Caco-2 (cell line): ENCODE measurements at regions not wholly inside any gene's neighbourhood (a gene's known extent, or its start where the extent isn't known, plus 50 kb on each side); places are given as distances from the start of the nearest gene placed in this dataset.

Experiments
- BruUV-seq: library from RNA; stranded (reverse); fragments of 400-500 nt; replicated peaks from 2 replicates; lab custom pipeline; 2021; lab: Mats Ljungman, UMichigan
- CTCF ChIA-PET: fragments of 300-600 bp; sonication (Branson Sonifier 250); formaldehyde crosslinking; loops from one replicate; lab custom pipeline; 2022; ENCODE audit warnings: antibody characterized with exemption; lab: Charles Lee
- POLR2A ChIA-PET: fragments of 300-600 bp; sonication (Branson Sonifier 250); formaldehyde crosslinking; loops from one replicate; lab custom pipeline; 2022; ENCODE audit warnings: antibody characterized with exemption; lab: Charles Lee
- DNase-seq, 2 experiments: peaks; one replicate each; pipeline versions ENCODE4 v3.0.0 to v3.0.0-alpha.2; 2020 to 2022
- H3K27me3 ChIP-seq: replicated peaks from 2 replicates; pipeline ENCODE4 v1.6.0; 2011; ENCODE audit warnings: low read length; ENCODE audit not compliant: control insufficient read depth, insufficient read depth
- H3K36me3 ChIP-seq: 2 replicates; pipeline ENCODE4 v1.5.1; 2011; ENCODE audit warnings: low read length; ENCODE audit not compliant: control insufficient read depth, insufficient read depth
- H3K4me1 ChIP-seq: fragments of 250-450 bp; sonication (Bioruptor Pico); 2 replicates; pipeline ENCODE4 v1.5.1; 2020; ENCODE audit warnings: mild to moderate bottlenecking
- H3K4me3 ChIP-seq: 2 replicates; pipeline ENCODE4 v1.5.1; 2011; ENCODE audit warnings: low read depth, mild to moderate bottlenecking, control low read depth, low read length
- H3K9me3 ChIP-seq: fragments of 250-450 bp; sonication (Bioruptor Pico); 2 replicates; pipeline ENCODE4 v1.5.1; 2020; ENCODE audit warnings: mild to moderate bottlenecking, moderate library complexity
- H3K27ac Mint-ChIP-seq: one replicate; pipeline ENCODE4 v1.8.0; 2022; ENCODE audit warnings: mixed read lengths; ENCODE audit not compliant: unreplicated experiment
- H3K27me3 Mint-ChIP-seq: one replicate; pipeline ENCODE4 v1.8.0; 2022; ENCODE audit warnings: mixed read lengths; ENCODE audit not compliant: insufficient read depth, unreplicated experiment
- H3K36me3 Mint-ChIP-seq: one replicate; pipeline ENCODE4 v1.8.0; 2022; ENCODE audit warnings: mild to moderate bottlenecking, mixed read lengths; ENCODE audit not compliant: insufficient read depth, unreplicated experiment
- H3K4me1 Mint-ChIP-seq: one replicate; pipeline ENCODE4 v1.8.0; 2022; ENCODE audit warnings: low read depth, mixed read lengths; ENCODE audit not compliant: unreplicated experiment
- H3K4me3 Mint-ChIP-seq: one replicate; pipeline ENCODE4 v1.8.0; 2022; ENCODE audit warnings: mild to moderate bottlenecking, moderate library complexity, mixed read lengths; ENCODE audit not compliant: unreplicated experiment
- H3K9me3 Mint-ChIP-seq: one replicate; pipeline ENCODE4 v1.8.0; 2022; ENCODE audit warnings: mixed read lengths; ENCODE audit not compliant: unreplicated experiment
- intact Hi-C: fragments of 100-400 bp; cut with micrococcal nuclease; formaldehyde crosslinking; loops from one replicate; pipeline ENCODE4 v1.10.0; 2022; ENCODE audit not compliant: unreplicated experiment
- TF ChIP-seq, protein P1 (sequence below), 2 experiments: fragments of 200-600 bp in 1 of 2; IDR thresholded peaks; 1 replicate in 1 of 2; 2 replicates in 1 of 2; pipeline versions ENCODE4 v1.5.1 to v1.8.0; 2011 to 2022; ENCODE audit warnings: antibody characterized with exemption in 1 of 2, control low read depth in 1 of 2, inconsistent platforms in 1 of 2, low read depth in 1 of 2, low read length in 1 of 2, mild to moderate bottlenecking in 1 of 2, moderate library complexity in 1 of 2; ENCODE audit not compliant: insufficient read depth in 1 of 2, severe bottlenecking in 1 of 2, unreplicated experiment in 1 of 2

DNA sequence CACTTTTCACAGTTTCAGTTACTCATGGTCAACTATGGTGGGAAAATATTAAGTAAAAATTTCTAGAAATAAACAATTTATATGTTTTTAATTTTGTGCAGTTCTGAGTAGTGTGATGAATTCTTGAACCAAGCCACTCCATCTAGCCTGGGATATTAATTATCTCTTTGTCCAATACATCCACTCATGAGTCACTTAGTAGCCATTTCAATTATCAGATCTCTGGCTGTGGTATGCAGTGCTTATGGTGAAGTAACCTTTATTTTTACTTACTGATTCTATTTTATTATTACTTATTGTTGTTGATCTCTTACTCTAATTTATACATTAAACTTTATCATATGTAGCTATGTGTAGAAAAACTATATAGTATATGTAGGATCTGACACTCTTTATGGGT lies 128.9 kb upstream of the KLHL1 start:
- Histone ChIP-seq H3K4me3 (no peak overlapping the region), H3K27me3 (no peaks in the 10 kb centered on the region), H3K36me3 (no peaks in the 10 kb centered on the region), H3K9me3 (no peaks in the 10 kb centered on the region), H3K4me1 (no peaks in the 10 kb centered on the region)
- BruUV-seq, result no TSS peak
- no peak overlapping the region for H3K4me3 Mint-ChIP-seq
- ChIA-PET CTCF (no interaction called here), POLR2A (no interaction called here)
- intact Hi-C loops, result no loop called here
- DNase-seq, result no peak
- TF ChIP-seq, protein P1, sequence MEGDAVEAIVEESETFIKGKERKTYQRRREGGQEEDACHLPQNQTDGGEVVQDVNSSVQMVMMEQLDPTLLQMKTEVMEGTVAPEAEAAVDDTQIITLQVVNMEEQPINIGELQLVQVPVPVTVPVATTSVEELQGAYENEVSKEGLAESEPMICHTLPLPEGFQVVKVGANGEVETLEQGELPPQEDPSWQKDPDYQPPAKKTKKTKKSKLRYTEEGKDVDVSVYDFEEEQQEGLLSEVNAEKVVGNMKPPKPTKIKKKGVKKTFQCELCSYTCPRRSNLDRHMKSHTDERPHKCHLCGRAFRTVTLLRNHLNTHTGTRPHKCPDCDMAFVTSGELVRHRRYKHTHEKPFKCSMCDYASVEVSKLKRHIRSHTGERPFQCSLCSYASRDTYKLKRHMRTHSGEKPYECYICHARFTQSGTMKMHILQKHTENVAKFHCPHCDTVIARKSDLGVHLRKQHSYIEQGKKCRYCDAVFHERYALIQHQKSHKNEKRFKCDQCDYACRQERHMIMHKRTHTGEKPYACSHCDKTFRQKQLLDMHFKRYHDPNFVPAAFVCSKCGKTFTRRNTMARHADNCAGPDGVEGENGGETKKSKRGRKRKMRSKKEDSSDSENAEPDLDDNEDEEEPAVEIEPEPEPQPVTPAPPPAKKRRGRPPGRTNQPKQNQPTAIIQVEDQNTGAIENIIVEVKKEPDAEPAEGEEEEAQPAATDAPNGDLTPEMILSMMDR (IDR thresholded peaks at IDR 0.05; ENCODE audit: insufficient read depth in 1 of 2, low read depth in 1 of 2, low read length in 1 of 2, severe bottlenecking in 1 of 2, unreplicated experiment in 1 of 2), result no peak
- no peaks in the 10 kb centered on the region for H3K4me1 Mint-ChIP-seq
- H3K27me3 Mint-ChIP-seq, result no peaks in the 10 kb centered on the region
- no peak overlapping the region for H3K27ac Mint-ChIP-seq
- H3K9me3 Mint-ChIP-seq, result no peaks in the 10 kb centered on the region
- no peaks in the 10 kb centered on the region for H3K36me3 Mint-ChIP-seq

DNA sequence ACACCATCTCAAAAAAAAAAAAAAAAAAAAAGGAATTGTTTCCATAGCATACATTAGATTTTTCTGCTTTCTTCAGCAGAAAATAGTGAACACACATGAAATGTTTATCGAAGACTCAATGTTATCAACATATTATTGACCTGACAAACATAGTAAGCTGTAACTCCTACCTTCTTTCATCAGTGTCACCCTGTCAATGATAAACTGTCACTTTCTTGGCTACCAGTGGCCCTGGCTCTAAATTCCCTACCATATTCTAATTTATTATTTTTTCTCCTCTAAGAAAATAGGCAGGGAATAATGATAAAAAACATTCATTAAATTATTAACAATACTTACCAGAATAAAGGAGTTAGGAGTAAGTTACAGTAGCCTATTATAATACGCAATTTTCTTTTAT lies 127.3 kb upstream of the KLHL1 start:
- Mint-ChIP-seq H3K27me3 (no peaks in the 10 kb centered on the region), H3K4me3 (no peak overlapping the region), H3K4me1 (no peaks in the 10 kb centered on the region), H3K27ac (no peak overlapping the region), H3K9me3 (no peaks in the 10 kb centered on the region), H3K36me3 (no peaks in the 10 kb centered on the region)
- Histone ChIP-seq H3K27me3 (no peaks in the 10 kb centered on the region), H3K9me3 (no peaks in the 10 kb centered on the region), H3K4me1 (no peaks in the 10 kb centered on the region), H3K36me3 (no peaks in the 10 kb centered on the region), H3K4me3 (no peak overlapping the region)
- TF ChIP-seq, protein P1 (IDR thresholded peaks at IDR 0.05; ENCODE audit: insufficient read depth in 1 of 2, low read depth in 1 of 2, low read length in 1 of 2, severe bottlenecking in 1 of 2, unreplicated experiment in 1 of 2), result no peak
- no peak for DNase-seq
- POLR2A ChIA-PET, result no interaction called here
- BruUV-seq, result no TSS peak
- CTCF ChIA-PET, result no interaction called here
- intact Hi-C loops, result no loop called here

DNA sequence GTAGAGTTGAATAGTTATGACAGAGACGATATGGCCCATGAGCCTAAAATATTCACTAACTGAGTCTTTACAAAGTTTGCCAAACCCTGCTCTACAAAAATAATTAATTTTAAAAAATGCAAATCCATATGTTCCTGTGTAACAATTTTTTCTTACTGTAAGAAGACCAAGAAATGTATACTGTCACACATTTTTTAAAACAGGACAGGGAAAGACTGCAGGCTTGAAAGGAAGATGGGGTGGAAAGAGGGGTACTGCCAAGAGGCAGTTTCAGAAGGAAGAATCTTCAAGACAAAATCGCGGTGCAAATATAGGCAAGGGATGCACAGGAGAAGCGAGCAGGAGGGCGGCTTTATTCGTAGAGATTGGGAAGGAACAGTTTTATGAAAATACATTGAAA lies 115.7 kb upstream of the KLHL1 start:
- BruUV-seq, result no TSS peak
- Mint-ChIP-seq H3K4me1 (no peaks in the 10 kb centered on the region), H3K27ac (no peak overlapping the region), H3K4me3 (no peak overlapping the region), H3K27me3 (no peaks in the 10 kb centered on the region), H3K36me3 (no peaks in the 10 kb centered on the region), H3K9me3 (no peaks in the 10 kb centered on the region)
- Histone ChIP-seq H3K4me3 (no peak overlapping the region), H3K27me3 (no peaks in the 10 kb centered on the region), H3K4me1 (no peaks in the 10 kb centered on the region), H3K36me3 (no peaks in the 10 kb centered on the region), H3K9me3 (no peaks in the 10 kb centered on the region)
- intact Hi-C loops, result no loop called here
- CTCF ChIA-PET, result no interaction called here
- TF ChIP-seq, protein P1 (IDR thresholded peaks at IDR 0.05; ENCODE audit: insufficient read depth in 1 of 2, low read depth in 1 of 2, low read length in 1 of 2, severe bottlenecking in 1 of 2, unreplicated experiment in 1 of 2), result no peak
- POLR2A ChIA-PET, result no interaction called here
- no peak for DNase-seq
